ENCODE measurements at regions not wholly inside any gene's neighbourhood (a gene's known extent, or its start where the extent isn't known, plus 50 kb on each side); places are given as distances from the start of the nearest gene placed in this dataset.

GRCh38 chr2:139177041-139177440 is 396.9 kb upstream of the NXPH2 start:
- Histone ChIP-seq H3K4me3 (no peak overlapping the region), H3K36me3 (no peaks in the 10 kb centered on the region), H3K27ac (no peak overlapping the region), H3K27me3 (no peaks in the 10 kb centered on the region), H3K9me3 (no peaks in the 10 kb centered on the region), H3K4me1 (no peaks in the 10 kb centered on the region)
- DNase-seq (no peak), ATAC-seq (no peak), FAIRE-seq (no peak)
- TF ChIP-seq CTCF (IDR thresholded peaks at IDR 0.05): no peak
- WGBS, 2 donors: 43 to 50% methylated on average over 3 of the region's 3 CpGs
- intact Hi-C loops (cut with DNase I): no loop called here

GRCh38 chr2:139175510-139175909 is 395.3 kb upstream of the NXPH2 start:
- H3K27ac ChIP-seq: no peak overlapping the region
- FAIRE-seq: no peak
- H3K9me3 ChIP-seq: no peaks in the 10 kb centered on the region
- no peaks in the 10 kb centered on the region for H3K27me3 ChIP-seq
- H3K4me3 ChIP-seq: no peak overlapping the region
- 50 to 71% methylated on average over 3 of the region's 3 CpGs for WGBS, 2 donors
- H3K36me3 ChIP-seq: no peaks in the 10 kb centered on the region
- no peak for DNase-seq
- TF ChIP-seq CTCF (IDR thresholded peaks at IDR 0.05): no peak
- no peak for ATAC-seq
- H3K4me1 ChIP-seq: no peaks in the 10 kb centered on the region
- intact Hi-C loops (cut with DNase I): no loop called here

GRCh38 chr2:139170406-139170805 is 390.2 kb upstream of the NXPH2 start:
- TF ChIP-seq CTCF (IDR thresholded peaks at IDR 0.05): no peak
- DNase-seq (no peak), FAIRE-seq (no peak), ATAC-seq (no peak)
- Histone ChIP-seq H3K9me3 (no peaks in the 10 kb centered on the region), H3K27ac (no peak overlapping the region), H3K36me3 (no peaks in the 10 kb centered on the region), H3K27me3 (no peaks in the 10 kb centered on the region), H3K4me3 (no peak overlapping the region), H3K4me1 (no peaks in the 10 kb centered on the region)
- intact Hi-C loops (cut with DNase I): no loop called here
- WGBS, 2 donors: 51 to 68% methylated on average over 2 of the region's 2 CpGs

GRCh38 chr2:139165601-139166000 is 385.4 kb upstream of the NXPH2 start:
- intact Hi-C loops (cut with DNase I): no loop called here
- no peak for ATAC-seq

GRCh38 chr2:139165041-139165440 is 384.9 kb upstream of the NXPH2 start:
- FAIRE-seq (no peak), DNase-seq (no peak), ATAC-seq (no peak)

More at GRCh38 chr2:139165601-139166000, 385.4 kb upstream of the NXPH2 start:
- no peak for FAIRE-seq
- H3K9me3 ChIP-seq: no peaks in the 10 kb centered on the region
- 60 to 71% methylated on average over 2 of the region's 2 CpGs for WGBS, 2 donors
- no peak overlapping the region for H3K4me3 ChIP-seq
- no peaks in the 10 kb centered on the region for H3K4me1 ChIP-seq
- H3K36me3 ChIP-seq: no peaks in the 10 kb centered on the region
- DNase-seq: no peak
- H3K27me3 ChIP-seq: no peaks in the 10 kb centered on the region
- no peak for TF ChIP-seq CTCF (IDR thresholded peaks at IDR 0.05)
- no peak overlapping the region for H3K27ac ChIP-seq

More at GRCh38 chr2:139165041-139165440, 384.9 kb upstream of the NXPH2 start:
- no peak for TF ChIP-seq CTCF (IDR thresholded peaks at IDR 0.05)
- Histone ChIP-seq H3K36me3 (no peaks in the 10 kb centered on the region), H3K9me3 (no peaks in the 10 kb centered on the region), H3K27me3 (no peaks in the 10 kb centered on the region), H3K4me1 (no peaks in the 10 kb centered on the region), H3K4me3 (no peak overlapping the region), H3K27ac (no peak overlapping the region)
- intact Hi-C loops (cut with DNase I): no loop called here
- 85 to 89% methylated on average over 2 of the region's 2 CpGs for WGBS, 2 donors

Data from pancreas (tissue), 10 donors.